ENCODE measurements at regions not wholly inside any gene's neighbourhood (a gene's known extent, or its start where the extent isn't known, plus 50 kb on each side); places are given as distances from the start of the nearest gene placed in this dataset.

DNA sequence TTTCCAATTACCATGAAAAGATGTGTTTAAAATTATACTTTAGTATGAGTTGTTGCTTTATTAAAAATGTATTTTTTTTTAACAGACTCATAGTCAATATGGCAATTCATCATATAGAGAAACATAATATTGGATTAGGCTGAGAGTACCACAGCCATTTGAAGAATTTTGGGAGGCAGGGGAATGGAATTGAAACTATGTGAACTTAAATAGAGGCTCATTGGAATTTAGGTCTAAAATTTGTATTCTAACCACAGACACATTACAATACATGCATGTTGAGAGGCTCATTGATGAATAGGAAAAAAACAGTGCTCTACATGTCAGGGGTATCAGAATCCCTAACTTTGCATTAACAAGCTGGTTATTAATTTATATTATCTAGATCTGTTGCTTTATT is 269.6 kb downstream of the DKK2 start:
- DNase-seq = no peak

DNA sequence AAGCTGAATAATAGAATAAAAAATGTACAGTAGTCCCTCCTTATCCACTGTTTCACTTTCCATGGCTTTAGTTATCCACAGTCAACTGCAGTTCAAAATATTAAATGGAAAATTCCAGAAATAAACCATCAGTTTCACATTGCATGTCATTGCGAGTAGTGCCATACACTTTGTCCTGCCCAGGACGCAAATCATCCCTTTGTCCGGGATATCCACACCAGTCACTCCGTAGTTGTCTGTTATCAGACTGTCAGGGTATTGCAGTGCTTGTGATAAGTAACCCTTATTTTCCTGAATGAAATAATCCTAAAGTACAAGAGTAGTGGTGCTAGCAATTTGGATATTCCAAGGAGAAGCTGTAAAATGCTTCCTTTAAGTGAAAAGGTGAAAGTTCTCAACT is 271.3 kb downstream of the DKK2 start:
- DNase-seq = no peak

DNA sequence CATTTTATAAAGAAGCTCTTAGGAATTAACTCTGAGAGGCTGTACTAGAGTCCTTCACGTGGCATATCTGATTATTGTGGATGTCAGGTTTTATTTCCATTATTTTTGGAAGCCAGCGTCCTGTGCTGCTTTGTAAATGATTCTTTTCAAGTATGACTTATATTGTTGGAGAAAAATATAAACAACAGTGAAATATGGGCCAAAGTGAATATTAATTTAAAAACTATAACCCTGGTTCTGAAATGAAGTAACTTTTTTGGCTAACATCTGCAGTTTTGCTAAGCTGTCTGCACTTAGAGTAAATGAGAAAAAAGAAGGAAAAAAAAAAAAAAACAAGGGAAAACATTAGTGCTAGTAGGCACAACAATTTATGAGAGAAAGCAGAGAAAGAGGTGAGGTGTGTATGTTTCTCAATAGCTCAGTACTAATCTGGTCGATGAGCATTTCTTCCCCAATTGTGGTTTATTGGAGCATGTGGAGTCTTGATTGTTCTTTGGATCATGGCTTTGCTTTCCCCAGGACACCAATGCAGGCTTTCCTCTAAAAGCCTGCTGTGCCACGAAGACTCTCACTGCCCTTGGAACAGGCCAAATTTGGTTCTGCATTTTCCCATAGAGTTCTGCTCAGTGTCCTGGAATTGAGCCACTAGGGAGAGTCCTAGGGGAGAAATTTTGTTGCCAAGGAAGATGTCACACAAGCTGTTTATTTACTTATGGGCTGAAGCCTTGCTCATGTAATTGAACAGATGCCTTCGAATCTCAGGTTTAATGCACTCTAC is 273.3 kb downstream of the DKK2 start:
- no peak for DNase-seq

DNA sequence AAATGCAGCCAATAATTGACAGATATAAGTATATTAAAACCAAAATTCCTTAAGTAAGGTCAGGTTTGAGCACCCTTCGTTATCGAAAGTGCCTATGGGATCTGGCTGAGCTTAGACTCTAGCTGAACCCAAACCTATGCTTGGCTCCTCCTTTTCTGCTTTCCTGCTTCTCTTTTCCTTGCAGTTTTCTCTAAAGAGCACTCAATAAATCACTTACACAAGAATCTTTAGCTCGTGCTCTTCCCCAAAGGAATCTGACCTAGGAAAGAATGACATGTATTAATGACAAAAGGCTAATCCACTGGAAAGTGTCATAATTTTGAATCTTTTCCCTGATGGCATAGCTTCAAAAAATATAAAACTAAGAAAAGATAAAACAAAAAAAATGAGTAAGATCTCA is 282.7 kb downstream of the DKK2 start:
- DNase-seq = no peak

DNA sequence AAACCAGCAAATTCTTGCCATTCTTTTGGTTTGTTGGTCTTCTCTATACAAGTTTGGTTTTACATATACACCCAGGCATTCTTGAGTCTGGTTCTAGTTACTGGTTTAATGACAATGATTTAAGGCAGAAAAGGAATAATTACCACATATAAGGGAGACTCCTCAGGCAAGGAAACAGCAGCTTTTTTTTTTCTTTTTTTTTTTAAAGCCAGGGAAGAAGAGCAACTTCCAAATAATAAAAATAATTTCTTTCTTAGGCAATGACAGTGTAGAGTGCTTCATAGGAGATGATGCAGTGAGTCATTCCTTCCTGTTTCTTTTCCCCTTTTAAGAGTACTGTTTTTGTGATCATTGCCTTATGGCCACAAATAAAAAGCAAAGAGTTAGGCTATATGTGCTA is 289.7 kb downstream of the DKK2 start:
- no peak for DNase-seq

DNA sequence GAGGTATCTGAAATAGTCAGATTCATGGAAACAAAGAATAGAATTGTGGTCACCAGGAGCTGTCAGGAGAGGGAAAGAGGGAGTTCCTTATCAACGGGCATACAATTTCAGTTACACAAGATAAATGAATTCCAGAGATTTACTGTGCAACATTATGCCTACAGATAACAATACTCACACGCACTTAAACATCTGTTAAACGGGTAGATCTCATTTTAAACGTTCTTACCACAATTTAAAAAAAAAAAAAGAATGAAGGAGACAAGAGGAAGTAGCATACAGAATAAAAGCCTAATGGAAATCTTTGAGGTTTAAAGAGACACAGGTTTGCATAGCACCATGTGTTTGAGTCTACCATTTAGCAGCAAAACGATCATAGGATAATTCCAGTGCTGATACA is 298.0 kb downstream of the DKK2 start:
- no peak for DNase-seq

DNA sequence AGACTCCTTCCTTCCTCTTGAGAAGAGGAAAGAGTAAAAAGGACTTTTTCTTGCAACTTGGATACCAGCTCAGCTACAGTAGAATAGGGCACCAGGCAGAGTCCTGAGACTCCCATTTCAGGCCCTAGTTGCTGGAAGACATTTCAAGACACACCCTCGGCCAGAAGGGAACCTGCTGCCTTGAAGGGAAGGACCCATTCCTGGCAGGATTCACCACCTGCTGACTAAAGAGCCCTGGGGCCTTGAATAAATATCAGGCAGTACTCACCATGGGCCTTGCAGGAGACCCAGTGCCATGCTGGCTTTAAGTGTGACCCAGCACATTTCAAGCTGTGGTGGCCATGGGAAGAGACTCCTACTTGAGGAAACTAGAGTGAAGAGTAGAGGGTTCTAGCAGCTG is 317.6 kb downstream of the DKK2 start:
- DNase-seq = no peak

DNA sequence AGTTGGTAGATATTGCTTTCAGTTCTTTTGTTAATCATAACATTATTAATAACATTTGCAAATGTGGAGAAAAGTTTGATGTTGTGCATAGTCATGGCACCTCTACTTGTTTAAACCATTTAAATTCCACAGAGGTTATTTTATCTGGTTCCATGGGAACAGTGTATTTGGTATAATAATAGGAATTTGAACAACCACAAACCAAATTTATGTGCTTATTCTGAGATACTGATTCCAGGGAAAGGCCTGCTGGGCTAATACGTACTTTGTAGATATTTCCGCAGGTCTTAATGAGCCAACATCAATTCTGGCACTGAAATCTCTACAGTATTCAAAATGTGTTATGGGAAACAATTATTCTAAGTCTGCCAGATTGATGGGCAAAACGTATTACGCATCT is 319.0 kb downstream of the DKK2 start:
- no peak for DNase-seq

DNA sequence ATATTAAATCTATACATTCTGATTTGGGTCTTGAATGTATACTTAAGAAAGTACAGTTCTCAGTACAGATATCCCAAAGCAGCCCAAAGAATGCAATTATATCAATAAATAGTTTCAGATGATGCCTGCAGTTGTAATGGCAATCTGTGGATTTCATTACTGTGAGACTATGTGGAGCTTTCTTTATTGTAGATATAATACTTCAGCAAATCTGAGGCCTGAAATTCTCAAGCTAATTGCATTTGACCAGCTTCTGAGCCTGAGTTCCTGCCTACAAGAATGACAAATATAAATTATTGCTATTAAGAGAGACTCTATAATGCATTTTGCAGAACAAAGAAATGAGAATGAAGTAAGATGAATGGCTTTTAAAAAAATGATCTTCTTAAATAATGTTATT is 320.3 kb downstream of the DKK2 start:
- DNase-seq = no peak

DNA sequence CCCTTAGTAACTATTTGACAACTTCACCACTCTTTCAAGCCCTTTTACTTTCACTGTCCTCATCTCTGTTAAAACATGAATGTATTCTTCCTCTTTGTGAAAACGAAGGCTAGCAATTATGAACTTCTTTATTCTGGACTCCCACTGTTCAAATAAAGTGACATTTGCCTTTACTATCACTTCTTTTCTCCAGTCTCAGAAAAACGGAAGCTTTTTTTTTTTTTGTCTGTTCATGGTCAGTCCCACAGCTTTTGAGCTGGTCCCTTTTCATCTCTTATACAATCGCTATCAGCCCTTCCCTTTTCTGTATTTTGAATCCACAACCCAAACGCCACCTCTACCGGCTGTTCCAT is 327.7 kb downstream of the DKK2 start:
- no peak for DNase-seq

DNA sequence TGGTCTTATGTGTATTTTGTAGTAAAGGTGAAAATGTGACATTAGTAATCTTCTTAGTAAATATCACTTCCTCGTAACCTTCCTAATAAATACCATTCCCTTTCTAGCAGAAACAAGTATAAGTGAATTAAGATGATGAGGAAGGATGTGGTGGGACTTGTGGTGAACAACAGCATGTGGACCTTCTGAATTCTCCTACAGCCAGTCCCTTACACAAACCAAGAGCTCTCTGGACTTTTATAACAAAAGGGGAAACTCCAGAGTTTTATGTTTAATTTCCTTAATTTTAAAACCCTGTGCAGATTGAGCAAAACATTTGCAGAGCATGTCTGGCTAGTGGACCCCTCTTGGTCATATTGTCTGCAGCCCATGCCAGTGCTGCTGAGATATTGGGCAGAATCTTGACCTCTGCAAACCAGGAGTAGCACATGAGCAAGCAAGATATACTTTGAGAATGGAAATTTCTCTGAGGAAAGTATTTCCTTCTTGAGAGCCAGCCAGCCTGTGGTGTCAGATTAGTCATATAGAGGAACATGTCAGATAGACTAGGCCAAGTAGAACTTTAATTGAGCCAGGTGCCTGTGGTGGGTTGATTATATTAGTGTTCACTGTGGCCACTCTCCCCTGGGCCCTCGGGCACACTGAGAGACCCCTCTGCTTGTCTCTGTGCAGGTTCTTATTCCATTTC is 328.2 kb downstream of the DKK2 start:
- DNase-seq = no peak

DNA sequence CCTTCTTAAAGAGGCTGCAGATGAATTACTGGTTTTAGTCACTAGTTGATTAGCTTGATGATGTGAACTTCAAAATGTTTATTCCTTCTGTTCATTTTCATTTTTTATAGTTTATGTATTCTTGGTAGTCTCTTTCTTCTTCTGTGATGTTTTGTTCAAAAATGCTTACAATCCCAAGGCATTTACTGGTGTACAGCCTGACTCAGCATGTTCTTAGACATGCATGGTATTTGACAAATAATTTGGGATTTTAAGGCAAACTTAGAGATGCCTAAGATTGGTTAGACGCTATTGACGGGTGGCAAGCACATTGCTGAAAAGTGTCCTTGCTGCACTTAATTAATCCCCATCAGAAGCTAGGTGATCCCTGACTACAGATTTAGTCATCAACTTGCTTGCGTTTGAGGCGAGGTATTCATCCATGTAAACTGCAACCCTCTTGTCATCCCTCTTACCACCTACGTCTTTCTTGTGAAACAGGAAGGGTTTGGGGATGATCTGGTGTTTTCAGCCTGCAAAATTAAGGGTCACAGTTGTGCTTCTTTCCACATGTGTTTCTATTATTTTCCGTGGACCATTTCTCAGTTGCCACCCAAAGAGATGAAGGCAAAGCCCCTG is 331.8 kb downstream of the DKK2 start:
- no peak for DNase-seq

DNA sequence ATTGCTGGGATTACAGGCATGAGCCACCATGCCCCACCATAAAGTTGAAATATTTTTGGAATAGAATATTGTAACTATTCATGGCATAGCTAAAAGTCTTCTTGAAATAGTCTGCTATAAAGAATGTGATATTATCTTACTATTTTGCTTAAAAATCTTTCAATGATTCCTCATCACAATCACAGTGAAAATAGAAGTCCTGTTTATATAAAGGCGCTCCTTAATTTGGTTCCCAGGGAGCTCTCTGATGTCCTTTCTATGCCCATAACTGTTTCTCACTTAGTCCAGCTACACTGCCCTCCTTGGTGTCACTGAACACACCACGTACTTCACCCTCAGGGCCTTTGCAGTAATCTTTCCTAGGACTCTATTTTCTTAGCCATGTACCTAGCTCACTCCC is 331.7 kb upstream of the GIMD1 start:
- no peak for DNase-seq

DNA sequence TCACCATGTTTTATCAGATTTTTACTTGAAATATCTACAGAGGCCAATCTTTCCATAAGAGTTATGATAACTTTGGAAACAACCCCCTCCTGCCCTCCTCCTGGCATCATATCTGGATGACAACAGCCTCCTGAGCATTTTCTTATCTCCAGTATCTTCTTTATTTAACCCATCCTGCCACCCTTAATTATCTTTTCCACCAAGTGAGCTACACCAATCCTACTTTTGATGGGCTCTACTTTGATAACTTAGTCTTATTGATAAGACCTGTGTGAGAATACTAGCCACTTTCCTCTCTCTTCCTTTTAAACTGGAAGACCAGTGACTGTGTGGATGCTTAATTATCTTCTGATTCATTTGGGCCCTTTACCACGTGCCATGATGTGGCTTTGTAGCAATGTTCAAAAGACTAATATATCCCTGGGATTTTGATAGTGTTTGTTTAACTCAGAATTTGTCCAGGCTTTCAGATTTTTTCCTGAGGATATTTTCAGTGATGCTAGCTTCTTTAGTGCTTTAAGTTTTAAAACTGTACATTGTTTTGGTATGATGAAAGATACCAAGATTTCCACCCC is 330.1 kb upstream of the GIMD1 start:
- no peak for DNase-seq

DNA sequence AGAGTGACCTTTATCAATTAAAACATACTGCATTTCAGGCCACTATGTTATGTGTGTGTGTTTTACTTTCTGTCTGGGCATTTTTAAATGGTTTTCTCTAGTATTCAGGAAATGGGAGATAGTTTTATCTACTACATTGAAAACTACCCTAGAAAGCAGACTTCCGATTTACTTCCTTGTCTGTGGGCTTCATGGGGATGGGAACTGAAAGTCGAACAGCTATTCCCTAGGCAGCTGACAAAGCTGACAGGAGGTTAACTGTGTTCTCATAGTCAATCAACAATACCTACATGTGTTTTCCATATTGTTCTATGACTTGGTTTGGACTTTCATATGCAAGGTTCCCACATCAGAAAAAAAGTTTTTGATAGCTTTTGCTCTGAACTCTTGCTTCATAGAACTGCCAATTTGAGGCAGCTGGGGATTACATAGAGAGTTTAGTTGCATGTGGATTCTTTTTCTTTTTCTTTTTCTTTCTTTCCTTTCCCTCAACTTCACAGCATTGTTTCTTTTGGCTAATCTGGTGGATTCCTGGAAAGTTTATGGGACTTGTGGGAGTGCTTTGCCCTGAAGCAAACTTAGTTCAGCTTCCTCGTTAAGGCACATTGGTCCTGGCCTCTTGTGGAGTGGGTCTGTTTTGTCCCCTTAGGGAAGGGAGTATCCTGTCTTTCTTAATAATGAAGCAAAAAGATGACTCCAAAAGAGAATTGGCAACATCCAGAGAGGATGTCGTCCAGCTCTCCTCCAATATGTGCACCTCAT is 327.1 kb upstream of the GIMD1 start:
- no peak for DNase-seq

DNA sequence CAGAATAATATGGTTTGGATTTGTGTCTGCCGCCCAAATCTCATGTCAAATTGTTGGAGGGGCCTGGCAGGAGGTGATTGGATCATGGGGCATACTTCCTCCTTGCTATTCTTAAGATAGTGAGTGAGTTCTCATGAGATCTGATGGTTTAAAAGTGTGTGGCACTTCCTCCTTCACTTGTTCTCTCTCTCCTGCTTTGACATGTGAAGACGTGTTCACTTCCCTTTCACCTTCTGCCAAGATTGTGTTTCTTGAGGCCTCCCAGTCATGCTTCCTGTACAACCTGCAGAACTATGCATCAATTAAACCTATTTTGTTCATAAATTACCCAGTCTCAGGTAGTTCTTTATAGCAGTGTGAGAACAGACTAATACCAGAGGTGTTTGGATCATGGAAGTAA is 325.7 kb upstream of the GIMD1 start:
- DNase-seq = no peak

DNA sequence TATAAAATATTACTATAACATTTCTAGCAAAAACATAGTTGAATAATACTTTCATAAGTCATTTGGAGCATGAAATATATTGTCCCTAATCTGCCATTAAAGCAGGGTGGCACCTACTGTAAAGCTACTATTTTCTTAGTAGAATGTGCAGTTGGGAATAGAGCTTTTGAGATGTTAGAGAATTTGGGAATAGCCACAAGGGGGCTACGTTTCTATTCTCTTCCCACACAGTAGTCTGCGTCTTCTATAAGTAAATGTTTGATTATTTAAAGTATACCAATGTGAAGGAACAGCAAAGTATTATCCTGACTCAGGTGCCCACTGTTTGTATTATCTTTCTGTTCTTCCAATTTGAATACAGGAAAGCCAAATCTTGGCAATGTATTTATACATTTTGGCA is 323.2 kb upstream of the GIMD1 start:
- DNase-seq = no peak

DNA sequence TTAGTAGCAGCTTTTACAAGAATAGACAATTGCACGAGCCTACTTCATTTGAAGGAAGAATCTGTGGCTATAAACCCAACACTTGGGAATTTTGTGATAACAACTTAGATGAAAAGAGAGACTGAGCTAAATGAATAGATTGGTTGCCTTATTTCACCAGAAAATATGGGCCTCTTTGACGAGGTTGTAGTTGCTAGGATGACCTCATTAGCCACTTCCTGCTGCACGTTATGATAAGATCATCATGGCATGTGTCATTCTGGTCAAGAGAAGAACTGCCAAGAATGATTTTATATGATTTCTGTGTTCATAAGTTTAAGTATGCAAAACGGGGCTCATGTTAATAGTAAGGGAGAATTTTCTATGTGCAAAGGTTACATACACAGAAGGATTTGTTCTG is 321.9 kb upstream of the GIMD1 start:
- DNase-seq = no peak

DNA sequence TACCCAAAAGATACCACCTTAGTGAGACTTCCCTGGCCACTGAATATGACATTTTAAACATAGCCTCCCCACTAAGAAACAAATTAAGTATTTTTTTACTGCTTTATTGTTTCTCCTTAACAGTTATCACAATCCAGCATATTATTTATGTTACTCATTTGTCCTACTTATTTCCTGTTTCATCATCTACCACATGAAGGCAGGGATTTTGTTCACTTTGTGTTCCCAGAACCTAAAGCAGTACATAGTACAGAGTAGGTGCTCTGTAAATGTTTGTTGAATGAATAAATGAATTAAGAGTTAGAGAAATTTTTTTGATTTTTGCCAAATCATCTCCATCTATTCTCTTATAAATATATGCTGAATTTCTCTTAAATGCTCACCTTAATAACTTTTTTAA is 318.4 kb upstream of the GIMD1 start:
- DNase-seq = no peak

DNA sequence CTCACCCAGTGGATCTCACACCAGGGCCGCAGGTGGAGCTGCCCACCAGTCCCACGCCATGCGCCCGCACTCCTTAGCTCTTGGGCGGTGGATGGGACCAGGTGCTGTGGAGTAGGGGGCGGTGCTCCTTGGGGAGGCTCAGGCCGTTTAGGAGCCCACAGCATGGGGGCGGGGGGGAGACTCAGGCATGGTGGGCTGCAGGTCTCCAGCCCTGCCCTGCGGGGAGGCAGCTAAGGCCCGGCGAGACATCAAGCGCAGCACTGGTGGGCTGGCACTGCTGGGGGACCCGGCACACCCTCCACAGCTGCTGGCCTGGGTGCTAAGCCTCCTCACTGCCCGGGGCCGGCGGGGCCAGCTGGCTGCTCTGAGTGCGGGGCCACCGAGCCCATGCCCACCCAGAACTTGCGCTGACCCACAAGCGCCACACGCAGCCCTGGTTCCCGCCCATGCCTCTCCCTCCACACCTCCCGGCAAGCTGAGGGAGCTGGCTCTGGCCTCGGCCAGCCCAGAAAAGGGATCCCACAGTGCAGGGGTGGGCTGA is 312.9 kb upstream of the GIMD1 start:
- no peak for DNase-seq

DNA sequence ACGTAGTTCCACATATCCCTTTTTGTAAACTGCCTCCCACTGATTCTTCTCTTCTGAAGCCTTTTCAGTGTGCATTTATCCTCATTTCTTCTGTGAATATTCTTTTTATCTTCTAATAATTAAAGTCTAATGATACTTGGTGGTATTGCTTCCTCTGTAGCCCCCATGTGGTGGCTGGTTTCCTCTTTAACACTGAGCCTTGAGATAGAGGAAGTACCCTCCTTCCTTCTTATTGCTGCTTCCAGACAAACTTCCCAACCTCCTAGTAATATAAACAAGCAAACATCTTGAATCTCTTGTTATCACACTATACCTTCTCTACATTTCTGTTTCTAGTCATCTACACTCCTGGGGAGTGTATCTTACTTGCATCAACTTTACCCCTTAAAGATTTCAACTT is 310.5 kb upstream of the GIMD1 start:
- no peak for DNase-seq

DNA sequence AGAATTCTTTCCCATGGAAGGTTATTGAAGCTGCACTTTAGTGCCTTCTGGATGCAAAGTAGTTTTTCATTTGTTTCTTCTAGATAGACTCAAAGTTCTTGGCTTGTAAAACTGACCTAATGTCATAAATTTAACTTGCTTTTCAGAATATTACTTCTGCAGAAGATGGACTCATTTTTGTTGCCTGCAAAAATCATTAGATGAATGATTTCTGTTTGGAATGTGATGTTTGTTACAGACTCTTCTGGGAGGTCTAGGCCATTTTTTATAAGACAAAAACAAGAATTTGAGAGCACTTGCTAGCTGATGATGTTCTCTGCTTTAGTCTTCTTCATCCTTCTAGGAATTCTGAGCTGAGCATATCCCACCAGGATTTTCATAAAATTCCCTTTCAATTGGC is 308.6 kb upstream of the GIMD1 start:
- DNase-seq = no peak
